H9 (cell line): ENCODE measurements at regions not wholly inside any gene's neighbourhood (a gene's known extent, or its start where the extent isn't known, plus 50 kb on each side); places are given as distances from the start of the nearest gene placed in this dataset.
A peak's percentile ranks its signal among the peaks of the same experiment; 100 is the strongest.
"Not testable (repeated sequence)": the region's sequence is repeated elsewhere in the genome, so short reads cannot be mapped to it uniquely, and the experiment has no call there.

ENCODE experiments used
- DNase-seq: peaks from one replicate; pipeline ENCODE4 v3.0.0-alpha.2; 2017
- H2AFZ ChIP-seq: one replicate; pipeline ENCODE4 v1.6.1; 2013; ENCODE audit warnings: mild to moderate bottlenecking, low read length, control low read depth, moderate library complexity
- H2AK5ac ChIP-seq: 2 replicates; pipeline ENCODE4 v1.6.1; 2013; ENCODE audit warnings: low read length, control low read depth, mixed read lengths; ENCODE audit not compliant: insufficient read length
- H2BK120ac ChIP-seq: one replicate; pipeline ENCODE4 v1.6.1; 2013; ENCODE audit warnings: low read depth, mild to moderate bottlenecking, low read length, control low read depth, inconsistent platforms; ENCODE audit not compliant: poor library complexity, severe bottlenecking
- H2BK12ac ChIP-seq: 2 replicates; pipeline ENCODE4 v1.6.1; 2013; ENCODE audit warnings: low read length, control low read depth, mixed read lengths, low read depth; ENCODE audit not compliant: insufficient read length
- H2BK15ac ChIP-seq: 2 replicates; pipeline ENCODE4 v1.6.1; 2013; ENCODE audit warnings: low read depth, low read length, control low read depth
- H2BK20ac ChIP-seq: one replicate; pipeline ENCODE4 v1.6.1; 2013; ENCODE audit warnings: low read depth, mild to moderate bottlenecking, low read length, control low read depth, inconsistent platforms; ENCODE audit not compliant: poor library complexity, severe bottlenecking
- H2BK5ac ChIP-seq: 2 replicates; pipeline ENCODE4 v1.6.1; 2013; ENCODE audit warnings: low read length, control low read depth, mixed read lengths; ENCODE audit not compliant: insufficient read length
- H3K14ac ChIP-seq: 2 replicates; pipeline ENCODE4 v1.6.1; 2013; ENCODE audit warnings: low read length, control low read depth; ENCODE audit not compliant: insufficient read depth
- H3K18ac ChIP-seq: 2 replicates; pipeline ENCODE4 v1.6.1; 2013; ENCODE audit warnings: low read depth, mild to moderate bottlenecking, mixed read lengths, low read length, control low read depth; ENCODE audit not compliant: insufficient read length
- H3K23ac ChIP-seq: 2 replicates; pipeline ENCODE4 v1.6.1; 2013; ENCODE audit warnings: low read length, control low read depth, mixed read lengths, low read depth; ENCODE audit not compliant: insufficient read length
- H3K23me2 ChIP-seq: 2 replicates; pipeline ENCODE4 v1.6.1; 2013; ENCODE audit warnings: low read depth, mild to moderate bottlenecking, mixed read lengths, low read length, control low read depth; ENCODE audit not compliant: insufficient read length, poor library complexity, severe bottlenecking
- H3K27ac ChIP-seq: 2 replicates; pipeline ENCODE4 v1.5.1; 2013; ENCODE audit warnings: low read length, control low read depth, mixed read lengths, low read depth; ENCODE audit not compliant: insufficient read length
- H3K27me3 ChIP-seq: 2 replicates; pipeline ENCODE4 v1.6.1; 2013; ENCODE audit warnings: low read length, control low read depth, inconsistent platforms; ENCODE audit not compliant: insufficient read depth
- H3K4ac ChIP-seq: 2 replicates; pipeline ENCODE4 v1.6.1; 2013; ENCODE audit warnings: low read depth, mild to moderate bottlenecking, control low read depth, inconsistent platforms, low read length, moderate library complexity
- H3K4me1 ChIP-seq: 2 replicates; pipeline ENCODE4 v1.6.1; 2013; ENCODE audit warnings: low read length, control low read depth, inconsistent platforms; ENCODE audit not compliant: insufficient read depth
- H3K4me2 ChIP-seq: 2 replicates; pipeline ENCODE4 v1.6.1; 2013; ENCODE audit warnings: low read length, control low read depth, mixed read lengths; ENCODE audit not compliant: insufficient read length, insufficient read depth
- H3K56ac ChIP-seq: 2 replicates; pipeline ENCODE4 v1.6.1; 2013; ENCODE audit warnings: low read depth, mild to moderate bottlenecking, mixed read lengths, low read length, control low read depth; ENCODE audit not compliant: insufficient read length
- H3K79me1 ChIP-seq: 2 replicates; pipeline ENCODE4 v1.6.1; 2013; ENCODE audit warnings: low read depth, mild to moderate bottlenecking, moderate library complexity, low read length, control low read depth, inconsistent platforms; ENCODE audit not compliant: insufficient read depth, poor library complexity, severe bottlenecking
- H3K79me2 ChIP-seq: 2 replicates; pipeline ENCODE4 v1.6.1; 2013; ENCODE audit warnings: low read length, control low read depth, inconsistent platforms; ENCODE audit not compliant: insufficient read depth
- H3K9ac ChIP-seq: 2 replicates; pipeline ENCODE4 v1.6.1; 2013; ENCODE audit warnings: low read length, control low read depth, mixed read lengths; ENCODE audit not compliant: insufficient read length; ENCODE audit errors: extremely low read depth
- H3K9me3 ChIP-seq: one replicate; pipeline ENCODE4 v1.6.1; 2013; ENCODE audit warnings: low read depth, low read length, inconsistent platforms; ENCODE audit not compliant: control insufficient read depth
- H3T11ph ChIP-seq: one replicate; pipeline ENCODE4 v1.6.1; 2013; ENCODE audit warnings: mild to moderate bottlenecking, low read length, control low read depth, inconsistent platforms
- H4K20me1 ChIP-seq: one replicate; pipeline ENCODE4 v1.6.1; 2013; ENCODE audit not compliant: control insufficient read depth, insufficient read length, insufficient read depth
- H4K5ac ChIP-seq: 2 replicates; pipeline ENCODE4 v1.6.1; 2013; ENCODE audit warnings: low read depth, mild to moderate bottlenecking, mixed read lengths, low read length, control low read depth; ENCODE audit not compliant: insufficient read length
- H4K8ac ChIP-seq: replicated peaks from 2 replicates; pipeline ENCODE4 v1.6.1; 2013; ENCODE audit warnings: low read length, control low read depth, mixed read lengths, low read depth; ENCODE audit not compliant: insufficient read length
- H4K91ac ChIP-seq: 2 replicates; pipeline ENCODE4 v1.6.1; 2013; ENCODE audit warnings: low read depth, mild to moderate bottlenecking, moderate library complexity, mixed read lengths, low read length, control low read depth; ENCODE audit not compliant: insufficient read length
- H3K27ac Mint-ChIP-seq, 3 experiments: 2 replicates in 2 of 3; 3 replicates in 1 of 3; pipeline ENCODE4 v1.8.0; 2020 to 2021; ENCODE audit warnings: mixed read lengths in 3 of 3, mild to moderate bottlenecking in 1 of 3, moderate library complexity in 1 of 3
- H3K27me3 Mint-ChIP-seq: 2 replicates; pipeline ENCODE4 v1.8.0; 2021; ENCODE audit warnings: low read depth, mild to moderate bottlenecking, moderate library complexity, mixed read lengths
- H3K36me3 Mint-ChIP-seq, 3 experiments: 2 replicates in 2 of 3; 3 replicates in 1 of 3; pipeline ENCODE4 v1.8.0; 2020 to 2021; ENCODE audit warnings: low read depth in 3 of 3, mixed read lengths in 3 of 3; ENCODE audit not compliant: insufficient read depth in 1 of 3
- H3K4me1 Mint-ChIP-seq, 2 experiments: 2 replicates each; pipeline ENCODE4 v1.8.0; 2020; ENCODE audit warnings: mixed read lengths in 2 of 2
- H3K4me3 Mint-ChIP-seq, 2 experiments: 2 replicates in 1 of 2; 3 replicates in 1 of 2; pipeline ENCODE4 v1.8.0; 2020 to 2021; ENCODE audit warnings: mild to moderate bottlenecking in 2 of 2, mixed read lengths in 2 of 2, moderate library complexity in 1 of 2
- H3K9me3 Mint-ChIP-seq, 2 experiments: 2 replicates in 1 of 2; 3 replicates in 1 of 2; pipeline ENCODE4 v1.8.0; 2020; ENCODE audit warnings: mild to moderate bottlenecking in 2 of 2, mixed read lengths in 2 of 2, moderate library complexity in 1 of 2
- CTCF ChIP-seq: fragments of 200-600 bp; sonication (generic); conservative IDR thresholded peaks from 3 replicates; pipeline ENCODE4 v1.8.0; 2021; ENCODE audit warnings: antibody characterized with exemption, mild to moderate bottlenecking
- WGBS: extraction: QIAGEN DNeasy Blood & Tissue Kit; methylation state at CpG from one replicate; pipeline ENCODE4 v1.1.7; 2013; ENCODE audit warnings: missing lambda C conversion rate, low lambda C conversion rate, mixed read lengths; ENCODE audit not compliant: insufficient read length; ENCODE audit errors: extremely low coverage; 5-methylcytosine and 5-hydroxymethylcytosine counted together

GRCh38 chr1:243010719-243011118, 244.4 kb downstream of the CEP170 start:
- H2BK5ac ChIP-seq, H2AK5ac ChIP-seq, H2BK20ac ChIP-seq, H3K4me1 Mint-ChIP-seq, H3T11ph ChIP-seq, H4K8ac ChIP-seq, H3K23ac ChIP-seq, H2BK15ac ChIP-seq, H2AFZ ChIP-seq, H3K36me3 Mint-ChIP-seq, H3K27me3 Mint-ChIP-seq, H2BK120ac ChIP-seq, H3K9me3 Mint-ChIP-seq, H3K79me1 ChIP-seq, H3K4ac ChIP-seq, H3K9me3 ChIP-seq, H3K27ac Mint-ChIP-seq, H3K56ac ChIP-seq, H3K9ac ChIP-seq, H4K5ac ChIP-seq, DNase-seq, H4K91ac ChIP-seq, H2BK12ac ChIP-seq, H3K27ac ChIP-seq, H3K14ac ChIP-seq, H3K27me3 ChIP-seq, H3K4me3 Mint-ChIP-seq, H3K79me2 ChIP-seq, H3K18ac ChIP-seq, H4K20me1 ChIP-seq, H3K4me2 ChIP-seq, H3K23me2 ChIP-seq, H3K4me1 ChIP-seq: not testable (repeated sequence)
- WGBS = no CpG with 5 or more reads among the region's 3 CpGs
- peak; percentile 39 for TF ChIP-seq CTCF

- not testable (repeated sequence) for H3K4me1 Mint-ChIP-seq, H4K8ac ChIP-seq, H2BK20ac ChIP-seq, H3K27me3 Mint-ChIP-seq, H3K23me2 ChIP-seq, H3T11ph ChIP-seq, H3K27ac ChIP-seq, H3K4me1 ChIP-seq, H3K27ac Mint-ChIP-seq, H2AK5ac ChIP-seq, H4K20me1 ChIP-seq, H3K4me3 Mint-ChIP-seq, H3K4ac ChIP-seq, H2BK120ac ChIP-seq, H3K9ac ChIP-seq, H3K4me2 ChIP-seq, DNase-seq, H2BK15ac ChIP-seq, H3K9me3 Mint-ChIP-seq, H3K36me3 Mint-ChIP-seq, H4K5ac ChIP-seq, H3K14ac ChIP-seq, H3K23ac ChIP-seq, H3K27me3 ChIP-seq, H3K56ac ChIP-seq, H2BK5ac ChIP-seq, H4K91ac ChIP-seq, H3K79me1 ChIP-seq, H3K18ac ChIP-seq, H2AFZ ChIP-seq, H2BK12ac ChIP-seq, H3K9me3 ChIP-seq, H3K79me2 ChIP-seq
- WGBS = no CpG with 5 or more reads among the region's 4 CpGs
Observed at GRCh38 chr1:243001003-243001402, 254.1 kb downstream of the CEP170 start.
